ENCODE measurements at regions not wholly inside any gene's neighbourhood (a gene's known extent, or its start where the extent isn't known, plus 50 kb on each side); places are given as distances from the start of the nearest gene placed in this dataset.

- TF ChIP-seq, protein P1, sequence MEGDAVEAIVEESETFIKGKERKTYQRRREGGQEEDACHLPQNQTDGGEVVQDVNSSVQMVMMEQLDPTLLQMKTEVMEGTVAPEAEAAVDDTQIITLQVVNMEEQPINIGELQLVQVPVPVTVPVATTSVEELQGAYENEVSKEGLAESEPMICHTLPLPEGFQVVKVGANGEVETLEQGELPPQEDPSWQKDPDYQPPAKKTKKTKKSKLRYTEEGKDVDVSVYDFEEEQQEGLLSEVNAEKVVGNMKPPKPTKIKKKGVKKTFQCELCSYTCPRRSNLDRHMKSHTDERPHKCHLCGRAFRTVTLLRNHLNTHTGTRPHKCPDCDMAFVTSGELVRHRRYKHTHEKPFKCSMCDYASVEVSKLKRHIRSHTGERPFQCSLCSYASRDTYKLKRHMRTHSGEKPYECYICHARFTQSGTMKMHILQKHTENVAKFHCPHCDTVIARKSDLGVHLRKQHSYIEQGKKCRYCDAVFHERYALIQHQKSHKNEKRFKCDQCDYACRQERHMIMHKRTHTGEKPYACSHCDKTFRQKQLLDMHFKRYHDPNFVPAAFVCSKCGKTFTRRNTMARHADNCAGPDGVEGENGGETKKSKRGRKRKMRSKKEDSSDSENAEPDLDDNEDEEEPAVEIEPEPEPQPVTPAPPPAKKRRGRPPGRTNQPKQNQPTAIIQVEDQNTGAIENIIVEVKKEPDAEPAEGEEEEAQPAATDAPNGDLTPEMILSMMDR (IDR thresholded peaks at IDR 0.05 in 4 of 5, conservative IDR thresholded peaks at IDR 0.05 in 1 of 5), result no peak
- TF ChIP-seq POLR2A (IDR thresholded peaks at IDR 0.05), result no peak
Measured at GRCh38 chr17:6196355-6196754, 126.2 kb downstream of the WSCD1 start.

Measured in gastrocnemius medialis (tissue), 4 donors.